Keratinocyte (primary cell): ENCODE measurements at regions not wholly inside any gene's neighbourhood (a gene's known extent, or its start where the extent isn't known, plus 50 kb on each side); places are given as distances from the start of the nearest gene placed in this dataset.

Experiments
- DNase-seq: peaks from one replicate; pipeline ENCODE4 v3.0.0-alpha.2; 2011; ENCODE audit warnings: low read depth, missing footprints, low spot score
- FAIRE-seq: peaks from 2 replicates; lab custom pipeline; 2011; peaks lifted over from hg19 to GRCh38; lab: Jason Lieb, UNC
- H2AFZ ChIP-seq: 2 replicates; pipeline ENCODE4 v1.6.0; 2012; ENCODE audit warnings: low read length, control low read depth, inconsistent platforms; ENCODE audit not compliant: control insufficient read depth
- H3K27ac ChIP-seq: 2 replicates; pipeline ENCODE4 v1.5.1; 2011; ENCODE audit warnings: low read length; ENCODE audit not compliant: control insufficient read depth, insufficient read depth
- H3K27me3 ChIP-seq: 3 replicates; pipeline ENCODE4 v1.6.0; 2011; ENCODE audit warnings: low read length; ENCODE audit not compliant: control insufficient read depth, insufficient read depth; ENCODE audit errors: extremely low read depth
- H3K36me3 ChIP-seq, 2 experiments: 2 replicates in 1 of 2; 3 replicates in 1 of 2; pipeline ENCODE4 v1.5.1; 2011; ENCODE audit warnings: low read length in 2 of 2, mild to moderate bottlenecking in 1 of 2; ENCODE audit not compliant: control insufficient read depth in 2 of 2, insufficient read depth in 2 of 2; ENCODE audit errors: extremely low read depth in 1 of 2
- H3K4me1 ChIP-seq: 3 replicates; pipeline ENCODE4 v1.5.1; 2011; ENCODE audit warnings: low read length; ENCODE audit not compliant: control insufficient read depth, insufficient read depth; ENCODE audit errors: extremely low read depth
- H3K4me2 ChIP-seq: 3 replicates; pipeline ENCODE4 v1.6.0; 2011; ENCODE audit warnings: low read depth, low read length; ENCODE audit not compliant: control insufficient read depth, insufficient read depth; ENCODE audit errors: extremely low read depth
- H3K4me3 ChIP-seq, 3 experiments: fragments of 200-600 bp in 1 of 3; sonication (generic) in 1 of 3; 2 replicates in 2 of 3; 3 replicates in 1 of 3; pipeline ENCODE4 v1.5.1; 2011 to 2016; ENCODE audit warnings: low read length in 3 of 3, mild to moderate bottlenecking in 3 of 3, control low read depth in 2 of 3, inconsistent platforms in 1 of 3, low read depth in 1 of 3, mixed read lengths in 1 of 3, mixed run types in 1 of 3, moderate library complexity in 1 of 3; ENCODE audit not compliant: control insufficient read depth in 2 of 3, insufficient read depth in 2 of 3; ENCODE audit errors: extremely low read depth in 1 of 3
- H3K79me2 ChIP-seq: 2 replicates; pipeline ENCODE4 v1.6.0; 2012; ENCODE audit warnings: low read length; ENCODE audit not compliant: control insufficient read depth, insufficient read depth
- H3K9ac ChIP-seq: 3 replicates; pipeline ENCODE4 v1.6.0; 2011; ENCODE audit warnings: low read length; ENCODE audit not compliant: control insufficient read depth, insufficient read depth; ENCODE audit errors: extremely low read depth
- H3K9me1 ChIP-seq: 3 replicates; pipeline ENCODE4 v1.6.0; 2011; ENCODE audit warnings: low read length; ENCODE audit not compliant: control insufficient read depth, insufficient read depth; ENCODE audit errors: extremely low read depth
- H3K9me3 ChIP-seq: 2 replicates; pipeline ENCODE4 v1.5.1; 2012; ENCODE audit warnings: low read depth, low read length; ENCODE audit not compliant: control insufficient read depth
- H4K20me1 ChIP-seq: 3 replicates; pipeline ENCODE4 v1.6.0; 2011; ENCODE audit warnings: low read length; ENCODE audit not compliant: control insufficient read depth, insufficient read depth; ENCODE audit errors: extremely low read depth
- EZH2 ChIP-seq: IDR thresholded peaks from one replicate; pipeline ENCODE4 v1.6.1; 2012; ENCODE audit warnings: inconsistent platforms, mild to moderate bottlenecking, low read length, moderate library complexity
- dilution Hi-C: fragments of 300-500 bp; cut with MboI; formaldehyde crosslinking; loops from one replicate; pipeline ENCODE4 v1.7.0; 2020; ENCODE audit warnings: low sequenced_read_pairs; ENCODE audit not compliant: extremely low pct_ligation_motif_present
- TF ChIP-seq, protein P1 (sequence below), 3 experiments: IDR thresholded peaks in 1 of 3; conservative IDR thresholded peaks in 1 of 3; optimal IDR thresholded peaks in 1 of 3; 2 replicates in 2 of 3; 3 replicates in 1 of 3; pipeline versions ENCODE3 to v1.5.1; 2011; ENCODE audit warnings: low read length in 3 of 3, mild to moderate bottlenecking in 3 of 3, moderate library complexity in 2 of 3, control low read depth in 1 of 3, inconsistent platforms in 1 of 3; ENCODE audit not compliant: insufficient read depth in 2 of 3; ENCODE audit errors: extremely low read depth in 1 of 3

DNA sequence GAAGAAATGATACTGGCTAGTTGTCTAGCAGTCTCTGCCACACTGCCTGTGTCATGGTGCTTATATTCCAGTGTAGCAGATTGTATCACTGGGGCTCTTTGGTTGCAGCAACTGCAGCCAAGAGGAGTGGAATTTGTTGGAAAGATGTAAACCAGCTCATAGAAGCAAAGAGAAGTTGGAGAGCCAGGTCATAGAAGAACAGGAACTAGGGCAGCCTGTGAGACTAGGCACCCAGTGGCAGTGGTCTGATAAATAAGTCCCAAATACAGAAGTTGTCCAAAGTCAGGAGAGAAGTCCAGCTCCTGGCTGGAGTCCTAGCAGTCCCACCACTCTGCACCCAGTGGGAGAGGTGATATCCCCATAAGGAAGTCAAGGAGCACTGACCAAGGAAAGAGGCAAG lies 172.5 kb upstream of the ARID2 start:
- Histone ChIP-seq H3K79me2 (no peaks in the 10 kb centered on the region), H3K9me1 (no peaks in the 10 kb centered on the region), H3K27me3 (no peaks in the 10 kb centered on the region), H3K36me3 (no peaks in the 10 kb centered on the region), H2AFZ (no peak overlapping the region), H3K9ac (no peak overlapping the region), H3K9me3 (no peaks in the 10 kb centered on the region), H3K4me3 (no peak overlapping the region), H3K4me1 (no peaks in the 10 kb centered on the region), H3K27ac (no peak overlapping the region), H3K4me2 (no peak overlapping the region), H4K20me1 (no peaks in the 10 kb centered on the region)
- DNase-seq (no peak), FAIRE-seq (no peak)
- dilution Hi-C loops: no loop called here
- no peak for TF ChIP-seq EZH2
- TF ChIP-seq, protein P1, sequence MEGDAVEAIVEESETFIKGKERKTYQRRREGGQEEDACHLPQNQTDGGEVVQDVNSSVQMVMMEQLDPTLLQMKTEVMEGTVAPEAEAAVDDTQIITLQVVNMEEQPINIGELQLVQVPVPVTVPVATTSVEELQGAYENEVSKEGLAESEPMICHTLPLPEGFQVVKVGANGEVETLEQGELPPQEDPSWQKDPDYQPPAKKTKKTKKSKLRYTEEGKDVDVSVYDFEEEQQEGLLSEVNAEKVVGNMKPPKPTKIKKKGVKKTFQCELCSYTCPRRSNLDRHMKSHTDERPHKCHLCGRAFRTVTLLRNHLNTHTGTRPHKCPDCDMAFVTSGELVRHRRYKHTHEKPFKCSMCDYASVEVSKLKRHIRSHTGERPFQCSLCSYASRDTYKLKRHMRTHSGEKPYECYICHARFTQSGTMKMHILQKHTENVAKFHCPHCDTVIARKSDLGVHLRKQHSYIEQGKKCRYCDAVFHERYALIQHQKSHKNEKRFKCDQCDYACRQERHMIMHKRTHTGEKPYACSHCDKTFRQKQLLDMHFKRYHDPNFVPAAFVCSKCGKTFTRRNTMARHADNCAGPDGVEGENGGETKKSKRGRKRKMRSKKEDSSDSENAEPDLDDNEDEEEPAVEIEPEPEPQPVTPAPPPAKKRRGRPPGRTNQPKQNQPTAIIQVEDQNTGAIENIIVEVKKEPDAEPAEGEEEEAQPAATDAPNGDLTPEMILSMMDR (optimal IDR thresholded peaks at IDR 0.05 in 1 of 3, IDR thresholded peaks at IDR 0.05 in 1 of 3, conservative IDR thresholded peaks at IDR 0.05 in 1 of 3; ENCODE audit: extremely low read depth in 1 of 3, insufficient read depth in 2 of 3, low read length in 3 of 3): no peak

DNA sequence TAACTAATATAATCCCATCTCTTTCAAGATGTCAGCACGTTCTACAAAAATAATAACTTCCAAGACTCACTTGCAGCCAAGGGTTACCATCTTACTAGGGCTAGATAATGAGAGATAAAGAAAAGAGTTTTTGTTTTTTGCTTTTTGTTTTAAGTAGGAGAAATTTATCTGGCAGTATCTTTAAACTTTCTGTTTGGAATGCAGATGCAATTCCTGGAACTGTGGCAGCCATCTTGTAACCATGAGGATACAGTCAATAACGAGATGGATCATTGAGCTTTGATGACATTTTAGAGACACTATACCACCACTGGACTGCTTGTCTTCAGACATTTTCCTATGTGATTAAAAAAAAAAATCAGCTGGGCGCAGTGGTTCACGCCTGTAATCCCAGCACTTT lies 171.2 kb upstream of the ARID2 start:
- dilution Hi-C loops: no loop called here
- no peak overlapping the region for H3K27ac ChIP-seq
- no peak overlapping the region for H2AFZ ChIP-seq
- H3K27me3 ChIP-seq: no peaks in the 10 kb centered on the region
- no peaks in the 10 kb centered on the region for H3K79me2 ChIP-seq
- no peak overlapping the region for H3K9ac ChIP-seq
- H3K9me1 ChIP-seq: no peaks in the 10 kb centered on the region
- H3K36me3 ChIP-seq: no peaks in the 10 kb centered on the region
- DNase-seq (no peak), FAIRE-seq (no peak)
- H3K4me2 ChIP-seq: no peak overlapping the region
- no peak overlapping the region for H3K4me3 ChIP-seq
- H3K9me3 ChIP-seq: no peaks in the 10 kb centered on the region
- TF ChIP-seq EZH2: no peak
- TF ChIP-seq, protein P1 (optimal IDR thresholded peaks at IDR 0.05 in 1 of 3, IDR thresholded peaks at IDR 0.05 in 1 of 3, conservative IDR thresholded peaks at IDR 0.05 in 1 of 3; ENCODE audit: extremely low read depth in 1 of 3, insufficient read depth in 2 of 3, low read length in 3 of 3): no peak
- no peaks in the 10 kb centered on the region for H4K20me1 ChIP-seq
- H3K4me1 ChIP-seq: no peaks in the 10 kb centered on the region
